ENCODE measurements at regions not wholly inside any gene's neighbourhood (a gene's known extent, or its start where the extent isn't known, plus 50 kb on each side); places are given as distances from the start of the nearest gene placed in this dataset.
"Not testable (repeated sequence)": the region's sequence is repeated elsewhere in the genome, so short reads cannot be mapped to it uniquely, and the experiment has no call there.

- Histone ChIP-seq H3K9me3 (no peaks in the 10 kb centered on the region), H3K4me1 (no peaks in the 10 kb centered on the region), H3K4me3 (no peak overlapping the region), H3K36me3 (no peaks in the 10 kb centered on the region), H3K27me3 (no peaks in the 10 kb centered on the region), H3K27ac (no peak overlapping the region)
- no peak for ATAC-seq
- in situ Hi-C loops (cut with MboI; ENCODE audit: low sequenced_read_pairs in 4 of 4) (no loop called here), intact Hi-C loops (cut with DNase I; ENCODE audit: low total_unique reads) (no loop called here)
- TF ChIP-seq, protein P1, sequence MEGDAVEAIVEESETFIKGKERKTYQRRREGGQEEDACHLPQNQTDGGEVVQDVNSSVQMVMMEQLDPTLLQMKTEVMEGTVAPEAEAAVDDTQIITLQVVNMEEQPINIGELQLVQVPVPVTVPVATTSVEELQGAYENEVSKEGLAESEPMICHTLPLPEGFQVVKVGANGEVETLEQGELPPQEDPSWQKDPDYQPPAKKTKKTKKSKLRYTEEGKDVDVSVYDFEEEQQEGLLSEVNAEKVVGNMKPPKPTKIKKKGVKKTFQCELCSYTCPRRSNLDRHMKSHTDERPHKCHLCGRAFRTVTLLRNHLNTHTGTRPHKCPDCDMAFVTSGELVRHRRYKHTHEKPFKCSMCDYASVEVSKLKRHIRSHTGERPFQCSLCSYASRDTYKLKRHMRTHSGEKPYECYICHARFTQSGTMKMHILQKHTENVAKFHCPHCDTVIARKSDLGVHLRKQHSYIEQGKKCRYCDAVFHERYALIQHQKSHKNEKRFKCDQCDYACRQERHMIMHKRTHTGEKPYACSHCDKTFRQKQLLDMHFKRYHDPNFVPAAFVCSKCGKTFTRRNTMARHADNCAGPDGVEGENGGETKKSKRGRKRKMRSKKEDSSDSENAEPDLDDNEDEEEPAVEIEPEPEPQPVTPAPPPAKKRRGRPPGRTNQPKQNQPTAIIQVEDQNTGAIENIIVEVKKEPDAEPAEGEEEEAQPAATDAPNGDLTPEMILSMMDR (IDR thresholded peaks at IDR 0.05 in 4 of 5, conservative IDR thresholded peaks at IDR 0.05 in 1 of 5), result no peak
- no peak for TF ChIP-seq POLR2A (IDR thresholded peaks at IDR 0.05)
- DNase-seq, result no peak
These were observed 140.3 kb downstream of the LMNTD1 start for GRCh38 chr12:25412735-25413134.

GRCh38 chr12:25404955-25405354, 148.1 kb downstream of the LMNTD1 start:
- intact Hi-C loops (cut with DNase I; ENCODE audit: low total_unique reads) (no loop called here), in situ Hi-C loops (cut with MboI; ENCODE audit: low sequenced_read_pairs in 4 of 4) (no loop called here)
- Histone ChIP-seq H3K27ac (no peak overlapping the region), H3K9me3 (no peaks in the 10 kb centered on the region), H3K36me3 (no peaks in the 10 kb centered on the region), H3K27me3 (no peaks in the 10 kb centered on the region), H3K4me3 (no peak overlapping the region), H3K4me1 (no peaks in the 10 kb centered on the region)
- DNase-seq, result no peak
- TF ChIP-seq, protein P1 (IDR thresholded peaks at IDR 0.05 in 4 of 5, conservative IDR thresholded peaks at IDR 0.05 in 1 of 5), result no peak
- no peak for TF ChIP-seq POLR2A (IDR thresholded peaks at IDR 0.05)
- ATAC-seq, result no peak

GRCh38 chr12:25401547-25402345, 151.0 kb upstream of the KRAS start:
- TF ChIP-seq, protein P1 (IDR thresholded peaks at IDR 0.05 in 4 of 5, conservative IDR thresholded peaks at IDR 0.05 in 1 of 5), result no peak
- no peak for TF ChIP-seq POLR2A (IDR thresholded peaks at IDR 0.05)
- Histone ChIP-seq H3K27ac (no peak overlapping the region), H3K9me3 (no peaks in the 10 kb centered on the region), H3K27me3 (no peaks in the 10 kb centered on the region), H3K4me3 (no peak overlapping the region), H3K36me3 (no peaks in the 10 kb centered on the region), H3K4me1 (no peaks in the 10 kb centered on the region)
- intact Hi-C loops (cut with DNase I; ENCODE audit: low total_unique reads), result no loop called here
- ATAC-seq, result no peak
- no peak for DNase-seq
- in situ Hi-C loops (cut with MboI; ENCODE audit: low sequenced_read_pairs in 4 of 4), result no loop called here

DNA sequence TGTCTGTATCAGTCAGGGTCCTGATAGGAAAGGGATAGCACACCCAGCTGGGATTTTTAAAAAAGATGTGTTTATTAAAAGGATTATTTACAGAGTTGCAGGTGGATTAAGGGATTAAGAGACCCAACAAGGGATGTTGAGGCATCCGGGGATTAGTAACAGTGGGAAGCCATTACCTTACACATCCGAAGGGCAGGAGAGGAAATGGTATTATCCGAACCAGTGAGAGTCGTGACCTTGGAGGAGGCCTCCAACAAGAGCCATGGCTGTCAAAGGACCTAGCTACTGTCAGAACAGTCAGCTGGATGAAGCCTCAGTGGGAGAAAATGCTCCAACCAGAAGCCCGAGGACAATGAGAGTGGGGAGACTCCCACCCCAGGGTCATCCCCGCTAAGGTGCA, 146.3 kb upstream of the KRAS start:
- Histone ChIP-seq H3K9me3 (no peaks in the 10 kb centered on the region), H3K4me1 (no peaks in the 10 kb centered on the region), H3K36me3 (no peaks in the 10 kb centered on the region), H3K4me3 (no peak overlapping the region), H3K27me3 (no peaks in the 10 kb centered on the region), H3K27ac (no peak overlapping the region)
- no peak for DNase-seq
- TF ChIP-seq POLR2A (IDR thresholded peaks at IDR 0.05), result no peak
- TF ChIP-seq, protein P1 (IDR thresholded peaks at IDR 0.05 in 4 of 5, conservative IDR thresholded peaks at IDR 0.05 in 1 of 5), result no peak
- intact Hi-C loops (cut with DNase I; ENCODE audit: low total_unique reads), result no loop called here
- in situ Hi-C loops (cut with MboI; ENCODE audit: low sequenced_read_pairs in 4 of 4), result no loop called here
- no peak for ATAC-seq

GRCh38 chr12:25395227-25395626, 144.5 kb upstream of the KRAS start:
- Histone ChIP-seq H3K9me3 (no peaks in the 10 kb centered on the region), H3K4me1 (no peaks in the 10 kb centered on the region), H3K27ac (no peak overlapping the region), H3K36me3 (no peaks in the 10 kb centered on the region), H3K27me3 (no peaks in the 10 kb centered on the region), H3K4me3 (no peak overlapping the region)
- in situ Hi-C loops (cut with MboI; ENCODE audit: low sequenced_read_pairs in 4 of 4), result no loop called here
- intact Hi-C loops (cut with DNase I; ENCODE audit: low total_unique reads), result no loop called here
- TF ChIP-seq, protein P1 (IDR thresholded peaks at IDR 0.05 in 4 of 5, conservative IDR thresholded peaks at IDR 0.05 in 1 of 5), result no peak
- TF ChIP-seq POLR2A (IDR thresholded peaks at IDR 0.05), result no peak
- DNase-seq, result no peak
- no peak for ATAC-seq

DNA sequence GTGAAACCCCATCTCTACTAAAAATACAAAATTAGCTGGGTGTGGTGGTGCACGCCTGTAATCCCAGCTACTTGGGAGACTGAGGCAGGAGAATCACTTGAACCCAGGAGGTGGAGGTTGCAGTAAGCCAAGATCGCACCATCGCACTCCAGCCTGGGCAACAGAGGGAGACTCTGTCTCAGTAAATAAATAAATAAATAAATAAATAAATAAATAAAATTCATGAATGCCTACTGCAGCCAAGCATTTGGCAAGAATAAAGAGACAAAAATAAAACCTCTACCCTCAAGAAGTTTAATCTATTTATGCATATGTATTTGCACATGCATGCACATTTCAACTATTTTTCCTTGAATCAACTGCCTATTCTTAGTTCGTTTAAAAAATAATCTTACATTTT, 144.0 kb upstream of the KRAS start:
- H3K27me3 ChIP-seq; in situ Hi-C loops (cut with MboI; ENCODE audit: low sequenced_read_pairs in 4 of 4); H3K4me1 ChIP-seq; H3K36me3 ChIP-seq; intact Hi-C loops (cut with DNase I; ENCODE audit: low total_unique reads); DNase-seq; H3K4me3 ChIP-seq; ATAC-seq; H3K9me3 ChIP-seq; H3K27ac ChIP-seq: not testable (repeated sequence)

Data from gastrocnemius medialis (tissue), 4 donors.